ENCODE measurements at regions not wholly inside any gene's neighbourhood (a gene's known extent, or its start where the extent isn't known, plus 50 kb on each side); places are given as distances from the start of the nearest gene placed in this dataset.

DNA sequence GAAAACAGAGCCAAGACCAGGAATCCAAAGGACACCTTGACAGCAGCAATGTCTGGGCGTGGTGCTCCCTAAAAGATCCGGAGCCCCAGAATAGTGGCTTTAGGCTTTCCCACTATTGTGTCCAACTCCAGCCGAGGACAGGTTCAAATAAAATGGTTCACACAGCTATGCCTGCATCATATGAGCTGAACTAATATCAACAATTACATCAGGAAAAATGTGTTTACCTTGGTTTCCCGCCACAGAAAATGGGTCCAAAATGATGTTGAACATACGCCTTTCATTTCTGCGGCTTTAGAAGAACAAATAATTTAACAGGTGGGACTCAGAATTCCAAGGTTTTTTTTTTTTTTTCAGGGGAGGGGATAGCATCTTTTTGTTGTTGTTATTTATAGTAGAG, 93.6 kb downstream of the OSR1 start:
- CTCF ChIA-PET = no interaction called here
- DNase-seq (ENCODE audit: low read depth, low spot score) = no peak
- no peak overlapping the region for H3K4me3 ChIP-seq (ENCODE audit: low read depth, low read length)
- TF ChIP-seq, protein P1, sequence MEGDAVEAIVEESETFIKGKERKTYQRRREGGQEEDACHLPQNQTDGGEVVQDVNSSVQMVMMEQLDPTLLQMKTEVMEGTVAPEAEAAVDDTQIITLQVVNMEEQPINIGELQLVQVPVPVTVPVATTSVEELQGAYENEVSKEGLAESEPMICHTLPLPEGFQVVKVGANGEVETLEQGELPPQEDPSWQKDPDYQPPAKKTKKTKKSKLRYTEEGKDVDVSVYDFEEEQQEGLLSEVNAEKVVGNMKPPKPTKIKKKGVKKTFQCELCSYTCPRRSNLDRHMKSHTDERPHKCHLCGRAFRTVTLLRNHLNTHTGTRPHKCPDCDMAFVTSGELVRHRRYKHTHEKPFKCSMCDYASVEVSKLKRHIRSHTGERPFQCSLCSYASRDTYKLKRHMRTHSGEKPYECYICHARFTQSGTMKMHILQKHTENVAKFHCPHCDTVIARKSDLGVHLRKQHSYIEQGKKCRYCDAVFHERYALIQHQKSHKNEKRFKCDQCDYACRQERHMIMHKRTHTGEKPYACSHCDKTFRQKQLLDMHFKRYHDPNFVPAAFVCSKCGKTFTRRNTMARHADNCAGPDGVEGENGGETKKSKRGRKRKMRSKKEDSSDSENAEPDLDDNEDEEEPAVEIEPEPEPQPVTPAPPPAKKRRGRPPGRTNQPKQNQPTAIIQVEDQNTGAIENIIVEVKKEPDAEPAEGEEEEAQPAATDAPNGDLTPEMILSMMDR (IDR thresholded peaks at IDR 0.05; ENCODE audit: insufficient read depth, low read length, missing control alignments) = no peak
- POLR2A ChIA-PET = no interaction called here

DNA sequence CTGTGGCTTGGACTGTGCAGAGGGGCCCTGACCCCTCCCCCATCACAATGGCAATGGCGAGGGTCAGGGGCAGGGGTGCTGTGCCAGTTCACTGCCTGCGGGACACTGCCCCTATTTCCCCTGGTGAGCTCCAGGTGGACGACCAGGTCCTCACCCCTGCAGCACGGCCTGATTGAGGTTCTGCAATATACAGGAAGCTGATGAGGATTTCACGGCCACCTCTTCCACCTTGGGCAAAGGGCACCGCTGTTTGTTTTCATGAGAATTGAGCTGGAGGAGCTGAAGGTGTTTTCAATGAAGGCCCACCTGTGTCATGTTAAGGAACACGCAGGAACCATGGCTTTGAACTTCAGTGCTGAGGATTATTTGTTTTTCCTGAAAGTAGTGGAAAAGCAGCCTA, 96.3 kb downstream of the OSR1 start:
- ChIA-PET POLR2A (no interaction called here), CTCF (no interaction called here)
- TF ChIP-seq, protein P1 (IDR thresholded peaks at IDR 0.05; ENCODE audit: insufficient read depth, low read length, missing control alignments) = no peak
- H3K4me3 ChIP-seq (ENCODE audit: low read depth, low read length) = no peak overlapping the region
- no peak for DNase-seq (ENCODE audit: low read depth, low spot score)

GRCh38 chr2:19261061-19261460, 97.4 kb downstream of the OSR1 start:
- TF ChIP-seq, protein P1 (IDR thresholded peaks at IDR 0.05; ENCODE audit: insufficient read depth, low read length, missing control alignments) = no peak
- POLR2A ChIA-PET = no interaction called here
- CTCF ChIA-PET = no interaction called here
- DNase-seq (ENCODE audit: low read depth, low spot score) = no peak
- no peak overlapping the region for H3K4me3 ChIP-seq (ENCODE audit: low read depth, low read length)

GRCh38 chr2:19256121-19256601, 102.3 kb downstream of the OSR1 start:
- TF ChIP-seq, protein P1 (IDR thresholded peaks at IDR 0.05; ENCODE audit: insufficient read depth, low read length, missing control alignments) = no peak
- H3K4me3 ChIP-seq (ENCODE audit: low read depth, low read length) = no peak overlapping the region
- CTCF ChIA-PET = no interaction called here
- peak; percentile 74 for DNase-seq (ENCODE audit: low read depth, low spot score)
- POLR2A ChIA-PET = interaction anchor here (1.0 kb wide), 1 partner anchor 102 kb away, joined by 3 read pairs; the partner anchor contains the start of gene OSR1

GRCh38 chr2:19255481-19255880, 102.9 kb downstream of the OSR1 start:
- ChIA-PET POLR2A (interaction anchor here (1.0 kb wide), 1 partner anchor 103 kb away, joined by 3 read pairs; the partner anchor contains the start of gene OSR1), CTCF (no interaction called here)
- H3K4me3 ChIP-seq (ENCODE audit: low read depth, low read length) = no peak overlapping the region
- TF ChIP-seq, protein P1 (IDR thresholded peaks at IDR 0.05; ENCODE audit: insufficient read depth, low read length, missing control alignments) = no peak
- DNase-seq (ENCODE audit: low read depth, low spot score) = no peak

GRCh38 chr2:19251554-19251953, 106.9 kb downstream of the OSR1 start:
- POLR2A ChIA-PET = interaction anchor here (0.7 kb wide), 1 partner anchor 178 kb away, joined by 4 read pairs; no protein-coding TSS in a partner anchor
- H3K4me3 ChIP-seq (ENCODE audit: low read depth, low read length) = no peak overlapping the region
- TF ChIP-seq, protein P1 (IDR thresholded peaks at IDR 0.05; ENCODE audit: insufficient read depth, low read length, missing control alignments) = no peak
- DNase-seq (ENCODE audit: low read depth, low spot score) = no peak
- CTCF ChIA-PET = no interaction called here
